SK-N-SH (cell line): ENCODE measurements at regions not wholly inside any gene's neighbourhood (a gene's known extent, or its start where the extent isn't known, plus 50 kb on each side); places are given as distances from the start of the nearest gene placed in this dataset.

Source experiments
- CTCF ChIA-PET: fragments of 300-600, 350-600 bp; formaldehyde crosslinking; extraction: SDS; loops from one replicate; lab custom pipeline; 2021; lab: Yijun Ruan, JAX
- POLR2A ChIA-PET: fragments of 350-600 bp; sonication (Branson Sonifier 250); formaldehyde crosslinking; extraction: SDS; loops from one replicate; lab custom pipeline; 2020; ENCODE audit warnings: antibody characterized with exemption, inconsistent platforms; lab: Yijun Ruan, JAX
- DNase-seq: peaks from one replicate; pipeline ENCODE4 v3.0.0; 2012
- H2AFZ ChIP-seq: fragments of 200-600 bp; sonication (generic); 2 replicates; pipeline ENCODE4 v1.8.1; 2016; ENCODE audit warnings: antibody characterized with exemption, mild to moderate bottlenecking, low read depth
- H3F3A ChIP-seq: fragments of 200-600 bp; sonication (generic); replicated peaks from 2 replicates; pipeline ENCODE3; 2016; ENCODE audit warnings: antibody characterized with exemption, mild to moderate bottlenecking; ENCODE audit not compliant: insufficient read depth
- H3K27ac ChIP-seq, 2 experiments: fragments of 200-500 bp in 1 of 2; fragments of 200-600 bp in 1 of 2; sonication (Bioruptor generic) in 1 of 2; sonication (generic), shearing (Covaris generic) in 1 of 2; 2 replicates each; pipeline versions ENCODE4 v1.5.1 to v1.6.1; 2014 to 2016; ENCODE audit warnings: low read depth in 2 of 2, inconsistent platforms in 1 of 2, low read length in 1 of 2, mild to moderate bottlenecking in 1 of 2, mixed read lengths in 1 of 2
- H3K27me3 ChIP-seq: fragments of 200-600 bp; sonication (generic), shearing (Covaris generic); 2 replicates; pipeline ENCODE4 v1.6.1; 2016; ENCODE audit warnings: mixed run types; ENCODE audit not compliant: insufficient read depth
- H3K36me3 ChIP-seq, 2 experiments: fragments of 200-500 bp in 1 of 2; fragments of 200-600 bp in 1 of 2; sonication (Bioruptor generic) in 1 of 2; sonication (generic) in 1 of 2; replicated peaks in 1 of 2; 2 replicates each; pipeline versions ENCODE3 to v1.5.1; 2014 to 2016; ENCODE audit warnings: low read length in 1 of 2, mild to moderate bottlenecking in 1 of 2; ENCODE audit not compliant: insufficient read depth in 2 of 2, control insufficient read depth in 1 of 2
- H3K4me1 ChIP-seq, 2 experiments: fragments of 200-500 bp in 1 of 2; fragments of 200-600 bp in 1 of 2; sonication (Bioruptor generic) in 1 of 2; sonication (generic), shearing (Covaris generic) in 1 of 2; 2 replicates each; pipeline versions ENCODE4 v1.5.1 to v1.6.1; 2014 to 2016; ENCODE audit warnings: low read depth in 1 of 2, low read length in 1 of 2, mixed run types in 1 of 2; ENCODE audit not compliant: insufficient read depth in 2 of 2, control insufficient read depth in 1 of 2
- H3K4me2 ChIP-seq: fragments of 200-600 bp; sonication (generic), shearing (Covaris generic); 2 replicates; pipeline ENCODE4 v1.6.1; 2017; ENCODE audit warnings: mixed run types
- H3K4me3 ChIP-seq, 2 experiments: fragments of 200-500 bp in 1 of 2; fragments of 200-600 bp in 1 of 2; sonication (Bioruptor generic) in 1 of 2; sonication (generic), shearing (Covaris generic) in 1 of 2; 2 replicates each; pipeline versions ENCODE4 v1.5.1 to v1.8.1; 2014 to 2016; ENCODE audit warnings: low read depth in 2 of 2, inconsistent platforms in 1 of 2, low read length in 1 of 2, mild to moderate bottlenecking in 1 of 2, mixed read lengths in 1 of 2, moderate library complexity in 1 of 2
- H3K79me2 ChIP-seq: fragments of 200-600 bp; sonication (generic); 2 replicates; pipeline ENCODE4 v1.8.1; 2017; ENCODE audit warnings: mild to moderate bottlenecking; ENCODE audit not compliant: insufficient read depth
- H3K9ac ChIP-seq: fragments of 200-600 bp; sonication (generic); 2 replicates; pipeline ENCODE4 v1.6.1; 2017; ENCODE audit warnings: mixed run types
- H3K9me2 ChIP-seq: fragments of 200-600 bp; sonication (generic); 2 replicates; pipeline ENCODE4 v1.6.1; 2017; ENCODE audit warnings: mixed run types
- H3K9me3 ChIP-seq: fragments of 200-600 bp; sonication (generic); 2 replicates; pipeline ENCODE4 v1.6.1; 2017; ENCODE audit warnings: mixed run types, mild to moderate bottlenecking, moderate library complexity
- H4K20me1 ChIP-seq: fragments of 200-600 bp; sonication (generic); 2 replicates; pipeline ENCODE4 v1.6.1; 2017; ENCODE audit warnings: mild to moderate bottlenecking, mixed run types; ENCODE audit not compliant: insufficient read depth
- ELF1 ChIP-seq: IDR thresholded peaks from 2 replicates; pipeline ENCODE4 v1.4.0; 2012
- EZH2phosphoT487 ChIP-seq: fragments of 200-600 bp; sonication (generic); IDR thresholded peaks from 2 replicates; pipeline ENCODE4 v1.6.1; 2017; ENCODE audit warnings: low read depth, mixed run types, mild to moderate bottlenecking, antibody characterized with exemption, moderate library complexity, borderline replicate concordance
- FOSL2 ChIP-seq: IDR thresholded peaks from 2 replicates; pipeline ENCODE4 v1.4.0; 2012; ENCODE audit warnings: low read depth, mild to moderate bottlenecking, moderate library complexity, borderline replicate concordance
- FOXJ3 ChIP-seq: sonication (generic); formaldehyde crosslinking; IDR thresholded peaks from 2 replicates; pipeline ENCODE4 v1.5.1; 2020; ENCODE audit warnings: mild to moderate bottlenecking, missing genetic modification reagents
- RAD21 ChIP-seq: IDR thresholded peaks from 2 replicates; pipeline ENCODE4 v1.6.1; 2012; ENCODE audit warnings: mild to moderate bottlenecking, low read length
- RCOR1 ChIP-seq: fragments of 150-350 bp; IDR thresholded peaks from 2 replicates; pipeline ENCODE4 v1.6.1; 2017; ENCODE audit warnings: antibody characterized with exemption, low read length
- REST ChIP-seq: IDR thresholded peaks from 2 replicates; pipeline ENCODE4 v1.6.1; 2012; ENCODE audit warnings: mild to moderate bottlenecking, low read depth, low read length, moderate library complexity
- RFX5 ChIP-seq: IDR thresholded peaks from 2 replicates; pipeline ENCODE4 v1.6.1; 2012; ENCODE audit warnings: mild to moderate bottlenecking, improper control_type of control experiment, low read length
- SIN3A ChIP-seq: IDR thresholded peaks from 2 replicates; pipeline ENCODE4 v1.6.1; 2012; ENCODE audit warnings: low read depth, mild to moderate bottlenecking, low read length, moderate library complexity, borderline replicate concordance
- TAF1 ChIP-seq: IDR thresholded peaks from 2 replicates; pipeline ENCODE4 v1.6.1; 2012; ENCODE audit warnings: low read depth, mild to moderate bottlenecking, low read length, moderate library complexity, borderline replicate concordance
- TEAD4 ChIP-seq: IDR thresholded peaks from 2 replicates; pipeline ENCODE4 v1.4.0; 2012; ENCODE audit warnings: mild to moderate bottlenecking, borderline replicate concordance; ENCODE audit not compliant: insufficient read depth
- ZBTB33 ChIP-seq: IDR thresholded peaks from 2 replicates; pipeline ENCODE4 v1.4.0; 2012; ENCODE audit warnings: low read depth, borderline replicate concordance
- WGBS: methylation state at CpG from one replicate; pipeline ENCODE4 v1.1.6; 2017; ENCODE audit warnings: low lambda C conversion rate; 5-methylcytosine and 5-hydroxymethylcytosine counted together
- TF ChIP-seq, protein P1 (sequence below): IDR thresholded peaks from 2 replicates; pipeline ENCODE4; 2012
- TF ChIP-seq, protein P2 (sequence below): fragments of 200-600 bp; sonication (generic); IDR thresholded peaks from 2 replicates; pipeline ENCODE4 v1.6.1; 2017; ENCODE audit warnings: antibody characterized with exemption, mild to moderate bottlenecking, moderate library complexity
- TF ChIP-seq, protein P3 (sequence below): fragments of 150-350 bp; IDR thresholded peaks from 2 replicates; pipeline ENCODE4 v1.6.1; 2017; ENCODE audit warnings: antibody characterized with exemption, low read length, low read depth, borderline replicate concordance

- H3K27me3 ChIP-seq = no peaks in the 10 kb centered on the region
- no peak for DNase-seq
- H3K27ac ChIP-seq = no peak overlapping the region
- no peak overlapping the region for H3K4me3 ChIP-seq
- POLR2A ChIA-PET = no interaction called here
- H3K4me1 ChIP-seq = no peaks in the 10 kb centered on the region
- CTCF ChIA-PET = no interaction called here
- H4K20me1 ChIP-seq = no peaks in the 10 kb centered on the region
- WGBS = 61% methylated on average over 1 of the region's 1 CpG
- no peak overlapping the region for H3K9ac ChIP-seq
- TF ChIP-seq SIN3A (no peak), EZH2phosphoT487 (no peak), REST (no peak), ZBTB33 (no peak), RAD21 (no peak), TEAD4 (no peak), FOXJ3 (CRISPR knock-in tag) (no peak), ELF1 (no peak), RFX5 (no peak), RCOR1 (no peak), TAF1 (no peak), FOSL2 (no peak)
- TF ChIP-seq, protein P1, sequence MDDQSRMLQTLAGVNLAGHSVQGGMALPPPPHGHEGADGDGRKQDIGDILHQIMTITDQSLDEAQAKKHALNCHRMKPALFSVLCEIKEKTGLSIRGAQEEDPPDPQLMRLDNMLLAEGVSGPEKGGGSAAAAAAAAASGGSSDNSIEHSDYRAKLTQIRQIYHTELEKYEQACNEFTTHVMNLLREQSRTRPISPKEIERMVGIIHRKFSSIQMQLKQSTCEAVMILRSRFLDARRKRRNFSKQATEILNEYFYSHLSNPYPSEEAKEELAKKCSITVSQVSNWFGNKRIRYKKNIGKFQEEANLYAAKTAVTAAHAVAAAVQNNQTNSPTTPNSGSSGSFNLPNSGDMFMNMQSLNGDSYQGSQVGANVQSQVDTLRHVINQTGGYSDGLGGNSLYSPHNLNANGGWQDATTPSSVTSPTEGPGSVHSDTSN = no peak
- TF ChIP-seq, protein P2, sequence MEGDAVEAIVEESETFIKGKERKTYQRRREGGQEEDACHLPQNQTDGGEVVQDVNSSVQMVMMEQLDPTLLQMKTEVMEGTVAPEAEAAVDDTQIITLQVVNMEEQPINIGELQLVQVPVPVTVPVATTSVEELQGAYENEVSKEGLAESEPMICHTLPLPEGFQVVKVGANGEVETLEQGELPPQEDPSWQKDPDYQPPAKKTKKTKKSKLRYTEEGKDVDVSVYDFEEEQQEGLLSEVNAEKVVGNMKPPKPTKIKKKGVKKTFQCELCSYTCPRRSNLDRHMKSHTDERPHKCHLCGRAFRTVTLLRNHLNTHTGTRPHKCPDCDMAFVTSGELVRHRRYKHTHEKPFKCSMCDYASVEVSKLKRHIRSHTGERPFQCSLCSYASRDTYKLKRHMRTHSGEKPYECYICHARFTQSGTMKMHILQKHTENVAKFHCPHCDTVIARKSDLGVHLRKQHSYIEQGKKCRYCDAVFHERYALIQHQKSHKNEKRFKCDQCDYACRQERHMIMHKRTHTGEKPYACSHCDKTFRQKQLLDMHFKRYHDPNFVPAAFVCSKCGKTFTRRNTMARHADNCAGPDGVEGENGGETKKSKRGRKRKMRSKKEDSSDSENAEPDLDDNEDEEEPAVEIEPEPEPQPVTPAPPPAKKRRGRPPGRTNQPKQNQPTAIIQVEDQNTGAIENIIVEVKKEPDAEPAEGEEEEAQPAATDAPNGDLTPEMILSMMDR = no peak
- TF ChIP-seq, protein P3, sequence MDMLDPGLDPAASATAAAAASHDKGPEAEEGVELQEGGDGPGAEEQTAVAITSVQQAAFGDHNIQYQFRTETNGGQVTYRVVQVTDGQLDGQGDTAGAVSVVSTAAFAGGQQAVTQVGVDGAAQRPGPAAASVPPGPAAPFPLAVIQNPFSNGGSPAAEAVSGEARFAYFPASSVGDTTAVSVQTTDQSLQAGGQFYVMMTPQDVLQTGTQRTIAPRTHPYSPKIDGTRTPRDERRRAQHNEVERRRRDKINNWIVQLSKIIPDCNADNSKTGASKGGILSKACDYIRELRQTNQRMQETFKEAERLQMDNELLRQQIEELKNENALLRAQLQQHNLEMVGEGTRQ = no peak
- H3K9me2 ChIP-seq = no peaks in the 10 kb centered on the region
- H3K36me3 ChIP-seq = no peaks in the 10 kb centered on the region
- no peaks in the 10 kb centered on the region for H3K9me3 ChIP-seq
- no peaks in the 10 kb centered on the region for H3K79me2 ChIP-seq
- H2AFZ ChIP-seq = no peak overlapping the region
- H3F3A ChIP-seq = no peaks in the 10 kb centered on the region
- H3K4me2 ChIP-seq = no peak overlapping the region
Observed at GRCh38 chrX:97704881-97705280, 821.2 kb downstream of the RPA4 start.
